Spleen (tissue), 7 donors: ENCODE measurements at regions not wholly inside any gene's neighbourhood (a gene's known extent, or its start where the extent isn't known, plus 50 kb on each side); places are given as distances from the start of the nearest gene placed in this dataset.

ENCODE experiments used
- POLR2A ChIP-seq, 3 donors: fragments of 450-650 bp; IDR thresholded peaks; one replicate each; pipeline ENCODE4 v1.5.1; 2017; ENCODE audit warnings: antibody characterized with exemption in 3 of 3, mild to moderate bottlenecking in 1 of 3
- POLR2AphosphoS5 ChIP-seq, 3 donors: sonication (generic); formaldehyde crosslinking; IDR thresholded peaks; one replicate each; pipeline ENCODE4 v1.5.1; 2017; ENCODE audit warnings: antibody characterized with exemption in 3 of 3
- TF ChIP-seq, protein P1 (sequence below), 11 experiments: fragments of 200-600 bp in 7 of 11; fragments of 450-650 bp in 4 of 11; sonication (generic) in 4 of 11; IDR thresholded peaks in 8 of 11; conservative IDR thresholded peaks in 3 of 11; 1 replicate in 7 of 11; 2 replicates in 4 of 11; pipeline versions ENCODE4 v1.4.0 to v1.8.0; 2016 to 2021; ENCODE audit warnings: antibody characterized with exemption in 11 of 11, inconsistent platforms in 4 of 11, mild to moderate bottlenecking in 1 of 11
- donor health status: DM: no; HTN: no; CAD: no; lungs with moderate emphysema.
- donor health status: DM: no; HTN: no; CAD: no.
- donor health status: DM: no; HTN: no; CAD: no.

DNA sequence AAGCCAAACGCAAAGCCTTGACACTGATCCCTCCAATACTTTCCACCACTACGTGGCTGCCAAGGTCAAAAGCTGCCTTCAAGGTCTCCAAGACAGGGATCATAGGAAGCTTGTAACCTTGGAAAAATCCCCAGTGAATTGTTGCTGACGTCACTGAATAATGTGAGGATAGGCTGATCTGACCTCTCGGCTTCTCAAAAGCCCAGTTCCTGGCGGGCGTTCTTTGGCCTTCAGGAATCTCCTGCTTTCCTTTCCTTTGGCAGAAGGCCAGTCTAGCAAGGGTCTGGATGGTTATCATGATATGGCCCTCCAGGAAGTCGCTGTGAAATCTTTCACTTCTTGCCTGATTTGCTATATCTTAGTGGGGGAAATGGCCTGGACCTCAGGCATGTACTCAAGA is 61.4 kb upstream of the TNFAIP3 start:
- TF ChIP-seq, protein P1, sequence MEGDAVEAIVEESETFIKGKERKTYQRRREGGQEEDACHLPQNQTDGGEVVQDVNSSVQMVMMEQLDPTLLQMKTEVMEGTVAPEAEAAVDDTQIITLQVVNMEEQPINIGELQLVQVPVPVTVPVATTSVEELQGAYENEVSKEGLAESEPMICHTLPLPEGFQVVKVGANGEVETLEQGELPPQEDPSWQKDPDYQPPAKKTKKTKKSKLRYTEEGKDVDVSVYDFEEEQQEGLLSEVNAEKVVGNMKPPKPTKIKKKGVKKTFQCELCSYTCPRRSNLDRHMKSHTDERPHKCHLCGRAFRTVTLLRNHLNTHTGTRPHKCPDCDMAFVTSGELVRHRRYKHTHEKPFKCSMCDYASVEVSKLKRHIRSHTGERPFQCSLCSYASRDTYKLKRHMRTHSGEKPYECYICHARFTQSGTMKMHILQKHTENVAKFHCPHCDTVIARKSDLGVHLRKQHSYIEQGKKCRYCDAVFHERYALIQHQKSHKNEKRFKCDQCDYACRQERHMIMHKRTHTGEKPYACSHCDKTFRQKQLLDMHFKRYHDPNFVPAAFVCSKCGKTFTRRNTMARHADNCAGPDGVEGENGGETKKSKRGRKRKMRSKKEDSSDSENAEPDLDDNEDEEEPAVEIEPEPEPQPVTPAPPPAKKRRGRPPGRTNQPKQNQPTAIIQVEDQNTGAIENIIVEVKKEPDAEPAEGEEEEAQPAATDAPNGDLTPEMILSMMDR (IDR thresholded peaks at IDR 0.05 in 8 of 11, conservative IDR thresholded peaks at IDR 0.05 in 3 of 11), result no peak
- TF ChIP-seq POLR2AphosphoS5 (IDR thresholded peaks at IDR 0.05), result peak in 1 of 3 donors; percentile 65
- TF ChIP-seq POLR2A (IDR thresholded peaks at IDR 0.05), result no peak
